OCI-LY1 (cell line): ENCODE measurements at regions not wholly inside any gene's neighbourhood (a gene's known extent, or its start where the extent isn't known, plus 50 kb on each side); places are given as distances from the start of the nearest gene placed in this dataset.
A peak's percentile ranks its signal among the peaks of the same experiment; 100 is the strongest.

Experiments used
- EZH2 ChIP-seq: fragments of 200-600 bp; sonication (generic), shearing (Covaris generic); IDR thresholded peaks from 2 replicates; pipeline ENCODE4 v1.8.0; 2017; ENCODE audit warnings: borderline replicate concordance, mixed run types, mild to moderate bottlenecking, antibody characterized with exemption, low read length, moderate library complexity, mixed read lengths
- TF ChIP-seq, protein P1 (sequence below): fragments of 200-600 bp; sonication (generic), shearing (Covaris generic); IDR thresholded peaks from 2 replicates; pipeline ENCODE4 v1.5.1; 2017; ENCODE audit warnings: mild to moderate bottlenecking, antibody characterized with exemption, low read length, moderate library complexity, mixed read lengths

DNA sequence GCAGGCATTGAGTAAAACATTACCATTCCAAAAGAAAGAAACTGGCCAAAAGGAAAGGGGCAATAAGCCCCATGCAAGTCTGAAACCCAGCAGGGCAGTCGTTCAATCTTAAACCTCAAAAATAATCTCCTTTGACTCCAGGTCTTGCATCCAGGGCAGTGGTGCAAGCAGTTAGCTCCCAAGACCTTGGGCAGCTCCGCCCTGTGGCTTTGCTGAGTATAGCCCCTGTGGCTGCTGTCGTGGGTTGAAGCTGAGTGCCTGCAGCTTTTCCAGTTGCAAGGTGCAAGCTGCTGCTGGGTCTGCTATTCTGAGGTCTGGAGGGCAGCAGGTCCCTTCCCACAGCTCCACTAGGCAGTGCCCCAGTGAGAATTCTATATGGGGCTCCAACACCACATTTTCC is 580.1 kb upstream of the AUTS2 start:
- TF ChIP-seq, protein P1, sequence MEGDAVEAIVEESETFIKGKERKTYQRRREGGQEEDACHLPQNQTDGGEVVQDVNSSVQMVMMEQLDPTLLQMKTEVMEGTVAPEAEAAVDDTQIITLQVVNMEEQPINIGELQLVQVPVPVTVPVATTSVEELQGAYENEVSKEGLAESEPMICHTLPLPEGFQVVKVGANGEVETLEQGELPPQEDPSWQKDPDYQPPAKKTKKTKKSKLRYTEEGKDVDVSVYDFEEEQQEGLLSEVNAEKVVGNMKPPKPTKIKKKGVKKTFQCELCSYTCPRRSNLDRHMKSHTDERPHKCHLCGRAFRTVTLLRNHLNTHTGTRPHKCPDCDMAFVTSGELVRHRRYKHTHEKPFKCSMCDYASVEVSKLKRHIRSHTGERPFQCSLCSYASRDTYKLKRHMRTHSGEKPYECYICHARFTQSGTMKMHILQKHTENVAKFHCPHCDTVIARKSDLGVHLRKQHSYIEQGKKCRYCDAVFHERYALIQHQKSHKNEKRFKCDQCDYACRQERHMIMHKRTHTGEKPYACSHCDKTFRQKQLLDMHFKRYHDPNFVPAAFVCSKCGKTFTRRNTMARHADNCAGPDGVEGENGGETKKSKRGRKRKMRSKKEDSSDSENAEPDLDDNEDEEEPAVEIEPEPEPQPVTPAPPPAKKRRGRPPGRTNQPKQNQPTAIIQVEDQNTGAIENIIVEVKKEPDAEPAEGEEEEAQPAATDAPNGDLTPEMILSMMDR: peak; percentile 30; the same call in 1 of the 2 replicates
- no peak for TF ChIP-seq EZH2
